ENCODE measurements at regions not wholly inside any gene's neighbourhood (a gene's known extent, or its start where the extent isn't known, plus 50 kb on each side); places are given as distances from the start of the nearest gene placed in this dataset.
"Not testable (repeated sequence)": the region's sequence is repeated elsewhere in the genome, so short reads cannot be mapped to it uniquely, and the experiment has no call there.

GRCh38 chr1:217138799-217139466 is 415.7 kb upstream of the ESRRG start:
- no peak for DNase-seq (ENCODE audit: low read depth in 2 of 2)

DNA sequence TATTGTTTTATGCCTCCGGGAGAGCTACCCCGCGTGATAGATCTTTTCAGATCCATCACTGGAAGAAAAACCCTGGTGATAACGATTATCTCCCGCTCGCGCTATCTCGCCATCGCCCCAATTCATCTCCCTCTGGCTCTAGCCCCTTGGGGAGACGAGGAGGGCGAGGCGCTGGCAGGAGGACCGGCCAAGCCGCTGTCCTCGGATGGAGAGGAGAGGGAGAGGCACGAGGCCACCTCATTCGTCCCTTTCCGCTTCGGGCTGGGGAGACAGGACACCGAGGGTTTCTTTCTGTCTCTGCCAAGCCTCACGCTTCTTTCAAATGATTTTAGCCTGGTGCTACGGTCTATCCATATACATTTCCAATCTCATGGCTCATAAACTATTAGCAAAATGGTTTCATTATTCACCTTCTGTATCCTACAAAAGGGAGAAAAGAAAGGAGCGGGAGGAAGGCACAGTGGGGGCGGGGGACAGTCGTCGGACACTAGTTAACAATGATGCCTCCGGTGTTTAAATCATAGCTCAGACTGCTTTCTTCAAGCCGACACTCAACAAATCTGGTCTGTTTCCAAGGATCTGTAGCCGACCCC is 415.0 kb upstream of the ESRRG start:
- no peak for DNase-seq (ENCODE audit: low read depth in 2 of 2)

GRCh38 chr1:217137210-217137881 is 414.1 kb upstream of the ESRRG start:
- no peak for DNase-seq (ENCODE audit: low read depth in 2 of 2)

- DNase-seq (ENCODE audit: low read depth in 2 of 2) = no peak
Observed at GRCh38 chr1:217136895-217137205, 413.6 kb upstream of the ESRRG start.

DNA sequence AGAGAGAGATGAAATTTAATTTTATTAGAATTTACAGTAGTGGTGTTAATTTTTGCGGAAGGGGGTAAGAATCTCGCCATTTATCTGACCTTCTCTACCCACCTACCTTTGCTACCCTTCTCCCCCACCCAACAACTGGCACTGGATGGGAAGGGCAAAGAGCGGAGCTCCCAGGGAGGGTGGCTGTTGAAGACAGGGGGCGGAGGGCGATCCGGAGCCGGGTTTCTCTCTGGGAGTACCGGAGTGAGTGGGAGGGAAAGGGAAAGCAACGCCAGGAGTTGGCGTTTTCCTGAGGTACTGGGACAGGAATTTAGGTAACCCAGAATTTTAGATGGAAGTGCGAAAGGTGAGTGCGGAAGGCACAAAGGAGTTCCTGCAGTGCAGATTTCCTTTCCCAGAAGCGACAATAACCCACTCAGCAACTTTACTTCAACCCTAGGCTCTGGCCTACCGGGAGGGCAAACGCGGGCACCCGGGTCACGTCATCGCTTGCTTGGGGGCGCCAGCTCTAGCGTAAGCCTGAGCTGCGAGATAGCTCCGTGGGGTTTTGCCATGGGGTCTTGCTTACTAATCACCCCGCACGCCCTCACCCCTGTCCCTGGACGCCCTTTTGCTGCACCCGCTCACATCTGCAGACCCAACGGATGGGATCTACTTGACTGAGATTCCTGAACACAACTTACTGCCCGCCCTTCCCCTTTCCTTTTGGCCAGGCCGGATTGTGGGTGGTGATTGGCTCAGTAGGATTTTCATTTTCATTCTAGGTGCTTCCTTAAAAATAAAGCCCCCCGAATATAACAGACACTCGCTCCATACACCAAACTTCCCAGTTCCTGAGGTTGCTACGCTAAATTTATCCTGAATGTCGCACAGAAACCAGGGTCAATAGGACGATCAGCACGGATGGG is 413.0 kb upstream of the ESRRG start:
- DNase-seq (ENCODE audit: low read depth in 2 of 2) = no peak

GRCh38 chr1:217135569-217135915 is 412.3 kb upstream of the ESRRG start:
- DNase-seq (ENCODE audit: low read depth in 2 of 2) = no peak

DNA sequence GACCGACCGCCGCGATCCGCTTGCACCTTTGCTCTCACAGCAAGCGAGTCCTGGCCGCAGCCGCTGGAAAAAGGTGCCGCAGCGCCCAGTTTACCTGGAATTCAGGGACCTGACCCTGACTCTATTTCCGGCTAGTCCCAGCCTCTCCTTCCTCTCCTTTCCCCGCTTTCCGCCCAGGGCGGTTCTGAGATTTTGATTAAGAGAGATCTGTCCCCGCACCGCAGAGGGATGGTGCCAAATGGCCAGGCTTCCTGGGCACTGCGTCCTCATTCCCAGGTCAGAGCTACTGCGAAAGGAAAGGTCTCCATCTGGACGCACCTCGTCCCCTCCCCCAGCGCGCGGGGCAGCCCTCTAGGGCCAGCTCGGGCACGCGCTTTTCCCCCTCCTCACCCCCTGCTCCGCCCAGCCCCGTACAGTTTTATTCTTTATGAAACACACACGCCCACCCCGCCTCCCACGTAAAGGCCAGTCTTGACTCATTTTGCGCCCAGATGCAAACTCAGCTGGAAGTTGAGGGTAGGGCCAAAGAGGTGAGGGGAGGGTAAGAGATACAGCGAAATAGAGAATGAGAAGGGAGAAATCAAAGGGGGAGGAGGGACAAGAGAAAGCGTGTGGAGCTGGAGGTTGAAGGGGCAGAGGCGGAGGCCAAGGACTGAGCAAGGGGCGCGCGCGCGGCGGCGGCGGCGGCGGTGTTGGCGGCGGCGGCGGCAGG is 411.8 kb upstream of the ESRRG start:
- no peak for DNase-seq (ENCODE audit: low read depth in 2 of 2)

GRCh38 chr1:217133958-217134856 is 411.0 kb upstream of the ESRRG start:
- no peak for DNase-seq (ENCODE audit: low read depth in 2 of 2)

DNA sequence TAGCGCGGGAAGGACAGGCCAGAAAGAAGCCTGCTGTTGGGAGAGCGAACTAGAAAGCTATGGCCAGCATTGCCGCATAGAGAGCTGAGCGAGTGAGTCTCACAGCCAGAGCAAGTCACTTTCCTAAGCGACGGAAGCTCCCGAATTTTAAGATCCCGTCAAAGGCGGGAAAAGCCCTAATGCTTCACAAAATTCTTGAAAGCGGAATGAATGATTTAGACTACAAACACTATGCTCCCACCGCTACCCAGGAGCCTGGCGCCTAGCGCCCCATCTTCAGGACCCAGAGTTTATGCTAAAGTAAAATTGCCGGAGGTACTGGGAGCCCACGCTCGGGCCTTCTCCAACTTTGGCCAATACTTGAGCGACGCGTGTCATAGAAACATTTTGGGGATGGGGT is 409.9 kb upstream of the ESRRG start:
- DNase-seq (ENCODE audit: low read depth in 2 of 2) = no peak

DNA sequence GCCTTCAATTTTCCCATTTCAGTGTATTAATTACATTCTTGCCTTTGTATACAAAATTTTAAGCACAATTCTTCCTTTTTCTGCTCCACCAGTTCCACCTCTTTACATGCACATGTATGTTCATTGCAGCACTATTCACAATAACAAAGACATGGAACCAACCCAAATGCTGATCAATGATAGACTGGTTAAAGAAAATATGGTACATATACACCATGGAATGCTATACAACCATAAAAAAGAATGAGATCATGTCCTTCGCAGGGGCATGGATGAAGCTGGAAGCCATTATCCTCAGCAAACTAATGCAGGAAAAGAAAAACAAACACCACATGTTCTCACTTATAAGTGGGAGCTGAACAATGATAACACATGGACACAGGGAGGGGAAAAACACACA is 400.1 kb upstream of the ESRRG start:
- not testable (repeated sequence) for DNase-seq (ENCODE audit: low read depth in 2 of 2)

DNA sequence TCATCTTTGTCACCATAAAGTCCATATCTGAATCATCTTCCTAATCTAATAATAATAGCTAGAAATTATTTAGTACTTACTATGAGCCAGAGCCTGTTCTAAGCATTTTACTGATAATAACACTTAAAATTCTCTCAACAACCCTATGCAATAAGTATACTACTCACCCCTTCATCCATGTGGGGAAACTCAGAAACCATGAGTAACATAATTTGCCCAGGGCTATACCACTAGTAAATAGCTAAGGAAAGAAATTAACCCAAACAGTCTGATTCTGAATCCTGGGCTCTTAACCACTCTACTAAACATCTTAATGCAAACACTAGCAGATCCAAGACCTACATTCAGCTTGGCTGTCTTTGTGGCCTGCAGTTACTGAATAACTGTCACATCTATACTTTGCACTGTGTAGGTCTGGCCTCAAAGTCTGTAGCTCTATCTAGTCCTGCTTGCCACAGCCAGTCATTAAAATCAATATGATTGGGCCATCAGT is 394.8 kb upstream of the ESRRG start:
- no peak for DNase-seq (ENCODE audit: low read depth in 2 of 2)

DNA sequence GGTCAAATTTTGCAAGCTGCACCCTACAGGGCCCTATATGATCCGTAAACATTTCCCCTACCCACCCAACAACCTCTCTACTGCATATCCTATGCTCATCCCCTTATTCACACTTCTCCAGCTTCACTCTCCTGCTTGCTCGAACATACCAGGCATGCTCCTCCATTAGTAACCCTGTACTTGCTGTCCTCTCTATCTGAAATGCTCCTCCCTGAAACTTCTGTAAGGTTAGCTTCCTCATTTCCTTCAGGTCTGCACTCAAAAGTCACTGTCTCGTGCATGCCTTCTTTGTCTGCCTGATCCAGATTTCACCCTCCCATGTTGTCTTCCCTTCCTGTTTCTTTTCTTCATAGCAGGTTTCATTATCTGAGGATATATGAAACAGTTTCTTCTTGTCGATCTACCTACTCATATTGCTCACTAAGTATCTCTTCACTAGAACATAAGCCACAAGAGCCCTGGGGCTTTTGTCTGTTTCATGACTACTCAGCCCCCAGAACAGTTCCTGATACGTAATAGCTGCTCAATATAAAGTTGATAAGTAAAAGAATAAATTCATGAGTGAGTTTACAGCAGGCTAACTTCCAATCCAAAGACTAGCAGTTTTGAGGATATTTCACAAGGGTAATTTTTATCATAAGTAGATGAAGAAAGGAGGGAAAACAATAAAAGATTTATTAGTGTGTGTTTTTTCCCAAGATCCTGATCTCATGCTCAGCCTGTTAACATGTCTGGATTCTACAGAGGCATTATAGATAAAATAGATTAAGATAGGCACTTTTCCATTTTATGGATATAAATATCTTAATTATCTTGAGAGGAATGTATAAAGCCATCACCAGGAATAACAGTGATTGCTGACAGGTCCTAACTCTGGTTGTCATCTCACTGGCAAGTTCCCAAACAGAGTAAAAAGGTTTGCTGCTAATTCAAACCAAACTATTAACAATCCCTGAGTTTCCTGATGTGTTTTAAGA is 392.5 kb upstream of the ESRRG start:
- DNase-seq (ENCODE audit: low read depth in 2 of 2) = no peak

DNA sequence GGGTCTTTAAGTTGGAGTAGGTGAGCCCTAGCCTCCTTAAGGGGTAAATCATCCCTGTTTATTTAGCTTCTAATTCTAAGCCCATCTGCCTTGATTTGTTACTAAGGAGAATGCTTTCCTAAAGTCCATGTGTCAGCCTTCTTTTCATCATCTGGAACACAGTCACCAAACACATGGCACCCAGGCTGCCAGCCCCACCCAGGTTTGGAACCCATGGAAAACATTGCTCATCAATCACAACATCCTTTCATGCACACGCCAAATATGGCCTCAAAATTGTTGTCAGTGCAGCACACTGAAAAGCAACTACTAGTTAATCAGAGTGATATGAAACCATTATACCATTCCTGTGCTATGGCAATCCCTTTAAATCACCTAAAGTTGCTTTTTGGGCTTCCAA is 386.7 kb upstream of the ESRRG start:
- no peak for DNase-seq (ENCODE audit: low read depth in 2 of 2)

DNA sequence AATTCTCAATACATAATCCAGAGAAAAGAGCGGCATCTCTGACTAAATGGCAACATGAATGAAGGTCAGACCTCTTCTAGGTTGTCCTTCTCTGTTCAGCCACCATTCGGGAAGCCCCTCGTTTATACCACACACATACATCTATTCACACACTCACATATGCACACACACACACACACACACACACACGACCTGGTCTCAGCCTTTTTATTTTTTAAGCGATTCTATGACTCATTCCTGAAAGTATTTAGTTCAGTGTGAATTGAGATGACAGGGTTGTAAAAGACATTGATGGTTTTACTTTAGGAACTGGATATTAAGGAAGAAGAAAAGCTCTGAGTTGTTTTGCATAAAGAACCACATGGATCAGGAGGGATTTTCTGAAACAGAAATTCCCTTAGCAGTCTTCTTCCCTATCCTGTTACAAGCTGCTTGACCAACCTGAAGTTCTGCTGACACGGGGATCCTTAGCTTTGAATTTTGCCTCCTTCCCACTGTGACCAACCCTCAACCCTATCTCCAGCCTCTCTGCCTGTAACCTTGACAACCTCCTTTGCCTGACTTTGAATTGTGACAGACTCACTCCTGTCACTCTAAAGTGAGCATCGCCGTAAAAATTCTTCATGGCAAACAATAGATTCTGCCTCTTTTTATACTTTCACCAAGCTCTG is 383.1 kb upstream of the ESRRG start:
- DNase-seq (ENCODE audit: low read depth in 2 of 2) = no peak

DNA sequence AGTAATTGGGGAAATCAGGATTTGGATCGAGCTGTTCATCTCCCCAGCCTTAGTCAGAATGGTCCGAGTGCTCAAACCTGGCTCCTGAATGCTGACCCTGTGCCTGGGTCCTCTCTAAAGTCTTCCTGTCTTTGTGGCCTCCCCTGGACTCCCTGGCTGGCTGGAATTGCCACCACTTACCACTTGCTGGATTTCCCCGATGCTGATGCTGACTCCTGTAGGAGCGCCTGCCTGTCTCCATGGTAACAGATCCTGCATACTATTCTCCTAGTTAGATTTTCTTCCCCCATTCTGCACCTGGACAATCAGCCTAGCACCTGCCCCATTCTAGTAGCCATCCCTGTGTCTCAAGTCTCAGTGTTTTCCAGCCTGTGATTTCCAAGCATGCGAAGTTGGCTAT is 382.2 kb upstream of the ESRRG start:
- no peak for DNase-seq (ENCODE audit: low read depth in 2 of 2)

DNA sequence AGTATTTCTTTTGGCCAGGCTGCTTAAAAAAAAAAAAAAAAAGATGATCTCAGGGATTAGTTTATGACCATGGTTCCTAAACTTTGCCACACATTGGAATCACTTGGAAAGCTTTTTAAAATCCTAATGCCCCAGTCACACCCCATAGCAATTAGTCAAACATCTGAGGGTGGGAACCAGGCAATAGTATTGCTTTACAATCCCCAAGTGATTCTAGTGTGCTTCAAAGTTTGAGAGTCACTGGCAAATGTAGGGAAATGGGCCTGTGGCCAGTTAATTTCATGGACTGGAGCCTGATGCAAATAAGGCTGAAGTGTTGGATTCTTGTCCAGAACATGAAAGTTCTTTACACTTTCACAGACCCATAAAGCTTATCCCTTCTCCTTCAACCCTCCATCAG is 374.6 kb upstream of the ESRRG start:
- DNase-seq (ENCODE audit: low read depth in 2 of 2) = no peak

- DNase-seq (ENCODE audit: low read depth in 2 of 2) = no peak
Observed at GRCh38 chr1:217096200-217096599, 373.0 kb upstream of the ESRRG start.

DNA sequence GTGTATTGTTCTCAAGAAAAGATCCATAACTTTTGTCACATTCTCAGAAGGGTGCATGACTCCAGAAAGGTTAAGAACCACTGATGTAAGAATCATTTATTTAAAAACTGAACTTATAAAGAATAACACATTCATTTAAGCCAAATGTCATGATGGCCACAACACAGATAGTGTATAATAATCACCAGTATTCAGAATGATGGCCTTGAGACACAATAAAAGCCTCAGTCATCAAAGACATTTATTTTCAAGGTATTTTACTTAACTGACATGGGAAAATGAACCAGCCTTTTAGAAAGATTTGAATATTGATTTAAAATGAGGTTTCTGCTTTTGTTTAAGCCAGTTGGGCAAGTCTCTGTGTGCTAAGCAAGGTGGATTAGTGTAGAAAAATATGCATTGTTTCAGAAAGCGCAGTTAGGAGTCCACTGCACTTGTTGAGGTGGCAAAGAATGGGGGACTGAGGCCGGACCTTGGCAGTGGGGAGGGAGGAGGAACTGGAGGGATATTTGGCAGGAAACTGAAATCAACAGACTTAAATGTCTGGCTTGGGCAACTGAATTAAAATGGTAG is 371.9 kb upstream of the ESRRG start:
- no peak for DNase-seq (ENCODE audit: low read depth in 2 of 2)

DNA sequence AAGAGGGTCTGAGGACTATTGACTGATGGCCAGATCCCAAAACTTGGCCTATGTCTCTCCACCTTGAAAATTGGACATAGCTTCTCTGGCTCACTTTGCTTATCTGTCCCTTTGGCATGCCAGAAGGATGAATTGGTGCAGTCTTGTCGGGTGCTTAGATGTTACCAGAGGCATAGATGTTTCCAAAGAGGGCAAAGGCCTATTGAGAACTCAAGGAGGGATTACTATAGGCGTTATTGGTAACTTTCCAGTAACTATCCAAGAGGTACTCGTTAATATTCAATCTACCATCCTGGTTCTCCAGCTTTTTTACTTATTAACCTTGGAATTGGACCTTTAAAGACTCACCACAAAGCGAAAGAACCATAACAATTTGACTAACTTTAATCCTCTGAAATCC is 368.3 kb upstream of the ESRRG start:
- no peak for DNase-seq (ENCODE audit: low read depth in 2 of 2)

Measured in stimulated activated CD8-positive, alpha-beta memory T cell treated with anti-CD3 and anti-CD28 coated beads, Interleukin-2, amount 100 ng/mL, for 48 hours (primary cell).